ENCODE measurements at regions not wholly inside any gene's neighbourhood (a gene's known extent, or its start where the extent isn't known, plus 50 kb on each side); places are given as distances from the start of the nearest gene placed in this dataset.

GRCh38 chr13:53241891-53242348 is 213.3 kb downstream of the OLFM4 start:
- TF ChIP-seq CTCF (conservative IDR thresholded peaks at IDR 0.05) (no peak), ZFX (IDR thresholded peaks at IDR 0.05) (no peak)
